ENCODE measurements at regions not wholly inside any gene's neighbourhood (a gene's known extent, or its start where the extent isn't known, plus 50 kb on each side); places are given as distances from the start of the nearest gene placed in this dataset.

- no peak for TF ChIP-seq POLR2AphosphoS5 (IDR thresholded peaks at IDR 0.05)
- no peak for TF ChIP-seq EP300 (IDR thresholded peaks at IDR 0.05)
Observed at GRCh38 chrX:13491061-13491460, 78.3 kb upstream of the EGFL6 start.

Data from esophagus muscularis mucosa (tissue), 3 donors.